ENCODE measurements at regions not wholly inside any gene's neighbourhood (a gene's known extent, or its start where the extent isn't known, plus 50 kb on each side); places are given as distances from the start of the nearest gene placed in this dataset.

GRCh38 chr3:166461626-166462025 lies 624.4 kb upstream of the BCHE start:
- H3K9me3 ChIP-seq: no peaks in the 10 kb centered on the region
- H3K27me3 ChIP-seq: no peaks in the 10 kb centered on the region
- no peaks in the 10 kb centered on the region for H3K4me1 ChIP-seq
- no peak for TF ChIP-seq EP300 (IDR thresholded peaks at IDR 0.05)
- no peak for TF ChIP-seq POLR2A (IDR thresholded peaks at IDR 0.05)
- TF ChIP-seq POLR2AphosphoS5 (IDR thresholded peaks at IDR 0.05): no peak
- no peak for TF ChIP-seq CTCF (IDR thresholded peaks at IDR 0.05)
- H3K4me3 ChIP-seq: no peak overlapping the region
- no peak overlapping the region for H3K27ac ChIP-seq
- ATAC-seq: no peak
- no peaks in the 10 kb centered on the region for H3K36me3 ChIP-seq
- WGBS, 2 donors (ENCODE audit: low coverage in 1 of 2): 65 to 70% methylated on average over 2 of the region's 2 CpGs

GRCh38 chr3:166457382-166457781 lies 620.2 kb upstream of the BCHE start:
- Histone ChIP-seq H3K9me3 (no peaks in the 10 kb centered on the region), H3K4me1 (no peaks in the 10 kb centered on the region), H3K27ac (no peak overlapping the region), H3K27me3 (no peaks in the 10 kb centered on the region), H3K36me3 (no peaks in the 10 kb centered on the region), H3K4me3 (no peak overlapping the region)
- TF ChIP-seq POLR2A (IDR thresholded peaks at IDR 0.05): no peak
- no peak for TF ChIP-seq CTCF (IDR thresholded peaks at IDR 0.05)
- TF ChIP-seq EP300 (IDR thresholded peaks at IDR 0.05): no peak
- no peak for TF ChIP-seq POLR2AphosphoS5 (IDR thresholded peaks at IDR 0.05)
- 73 to 74% methylated on average over 3 of the region's 3 CpGs for WGBS, 2 donors (ENCODE audit: low coverage in 1 of 2)
- no peak for ATAC-seq

GRCh38 chr3:166456286-166456685 lies 619.1 kb upstream of the BCHE start:
- Histone ChIP-seq H3K36me3 (no peaks in the 10 kb centered on the region), H3K27ac (no peak overlapping the region), H3K9me3 (no peaks in the 10 kb centered on the region), H3K4me3 (no peak overlapping the region), H3K4me1 (no peaks in the 10 kb centered on the region), H3K27me3 (no peaks in the 10 kb centered on the region)
- TF ChIP-seq EP300 (IDR thresholded peaks at IDR 0.05) (no peak), CTCF (IDR thresholded peaks at IDR 0.05) (no peak), POLR2AphosphoS5 (IDR thresholded peaks at IDR 0.05) (no peak), POLR2A (IDR thresholded peaks at IDR 0.05) (no peak)
- ATAC-seq: no peak
- WGBS, 2 donors (ENCODE audit: low coverage in 1 of 2): 64 to 80% methylated on average over 2 to 3 of the region's 3 CpGs

- no peaks in the 10 kb centered on the region for H3K36me3 ChIP-seq
- H3K4me1 ChIP-seq: no peaks in the 10 kb centered on the region
- H3K4me3 ChIP-seq: no peak overlapping the region
- no peaks in the 10 kb centered on the region for H3K27me3 ChIP-seq
- no peak for TF ChIP-seq POLR2A (IDR thresholded peaks at IDR 0.05)
- TF ChIP-seq POLR2AphosphoS5 (IDR thresholded peaks at IDR 0.05): no peak
- TF ChIP-seq EP300 (IDR thresholded peaks at IDR 0.05): no peak
- no peak for TF ChIP-seq CTCF (IDR thresholded peaks at IDR 0.05)
- 62 to 64% methylated on average over 3 of the region's 3 CpGs for WGBS, 2 donors (ENCODE audit: low coverage in 1 of 2)
- H3K27ac ChIP-seq: no peak overlapping the region
- no peak for ATAC-seq
- no peaks in the 10 kb centered on the region for H3K9me3 ChIP-seq
Observed at GRCh38 chr3:166455744-166456143, 618.5 kb upstream of the BCHE start.

- ATAC-seq: no peak
- TF ChIP-seq POLR2A (IDR thresholded peaks at IDR 0.05) (no peak), POLR2AphosphoS5 (IDR thresholded peaks at IDR 0.05) (no peak), EP300 (IDR thresholded peaks at IDR 0.05) (no peak), CTCF (IDR thresholded peaks at IDR 0.05) (no peak)
Observed at GRCh38 chr3:166453478-166453877, 616.3 kb upstream of the BCHE start.

More at GRCh38 chr3:166453478-166453877, 616.3 kb upstream of the BCHE start:
- Histone ChIP-seq H3K27ac (no peak overlapping the region), H3K4me3 (no peak overlapping the region), H3K9me3 (no peaks in the 10 kb centered on the region), H3K4me1 (no peaks in the 10 kb centered on the region), H3K36me3 (no peaks in the 10 kb centered on the region), H3K27me3 (no peaks in the 10 kb centered on the region)
- WGBS, 2 donors (ENCODE audit: low coverage in 1 of 2): 74 to 86% methylated on average over 1 of the region's 1 CpG

Measured in gastroesophageal sphincter (tissue), 4 donors.